ENCODE measurements at regions not wholly inside any gene's neighbourhood (a gene's known extent, or its start where the extent isn't known, plus 50 kb on each side); places are given as distances from the start of the nearest gene placed in this dataset.

GRCh38 chr2:48254839-48255238 is 59.6 kb upstream of the FOXN2 start:
- DNase-seq (ENCODE audit: low read depth, low spot score), result no peak

DNA sequence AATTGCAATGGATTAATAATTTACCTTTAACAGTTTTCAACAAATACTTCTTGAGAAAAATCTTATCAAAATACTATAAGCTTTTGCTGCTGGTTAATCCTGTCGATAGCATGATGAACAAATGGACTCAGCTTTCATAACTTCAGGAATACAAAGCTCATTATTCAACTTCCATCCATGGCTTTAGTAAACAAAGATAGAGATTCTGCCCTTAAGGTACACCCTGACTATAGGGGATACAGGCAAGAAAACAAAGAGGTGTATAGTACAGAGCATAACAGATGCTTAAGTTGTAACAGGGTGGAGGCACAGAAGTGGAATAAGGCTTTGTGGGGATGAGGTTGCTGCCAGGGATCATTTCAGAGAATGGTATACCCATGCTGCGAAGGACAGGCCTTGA is 57.0 kb upstream of the FOXN2 start:
- no peak for DNase-seq (ENCODE audit: low read depth, low spot score)

DNA sequence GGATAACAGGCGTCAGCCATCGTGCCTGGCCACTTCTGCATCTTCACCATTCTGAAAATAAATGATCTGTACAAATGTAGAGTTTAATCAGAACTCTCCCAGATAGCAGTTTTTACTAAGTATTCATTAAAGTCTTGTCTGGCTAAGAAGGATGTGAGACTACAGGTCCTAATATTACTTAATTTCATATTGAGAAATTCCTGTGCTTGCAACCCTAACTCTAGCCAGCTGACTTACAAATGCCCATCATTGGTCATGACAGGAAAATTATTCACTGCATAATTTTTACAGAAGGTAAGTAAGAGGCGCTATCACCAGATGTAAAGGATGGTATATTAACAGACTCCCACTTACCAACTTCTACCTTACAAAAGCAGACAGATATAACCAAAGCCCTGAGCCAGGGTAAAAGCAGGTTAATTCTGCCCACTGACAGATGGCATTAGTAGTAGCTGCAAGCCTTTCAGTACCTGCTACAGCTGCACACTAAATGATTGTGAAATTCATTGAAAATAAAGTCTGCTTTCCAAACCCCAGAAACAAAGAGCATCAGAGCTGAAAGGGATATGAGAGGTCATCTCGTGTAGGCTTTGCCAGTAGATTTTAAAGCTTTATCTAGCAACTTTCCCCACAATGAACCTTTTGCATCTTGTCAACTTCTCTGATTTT is 55.9 kb upstream of the FOXN2 start:
- no peak for DNase-seq (ENCODE audit: low read depth, low spot score)

DNA sequence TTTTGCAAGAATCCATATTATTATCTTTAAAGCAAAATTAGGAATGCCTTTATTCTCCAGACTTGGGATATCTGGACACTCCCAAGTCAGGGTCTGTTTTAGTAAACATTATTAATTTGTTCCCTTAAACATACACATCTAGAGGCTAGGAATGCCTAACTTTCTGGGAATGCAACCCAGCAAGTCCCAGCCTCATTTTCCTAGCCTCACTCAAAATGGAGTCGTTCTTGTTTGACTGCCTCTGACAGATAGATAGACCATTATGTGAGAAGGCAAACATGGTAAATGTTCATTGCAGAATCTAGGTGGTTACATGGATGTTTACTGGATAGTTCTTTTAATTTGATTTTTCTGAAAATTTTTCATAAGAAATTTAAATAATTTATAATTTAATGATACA is 54.7 kb upstream of the FOXN2 start:
- no peak for DNase-seq (ENCODE audit: low read depth, low spot score)

GRCh38 chr2:48264627-48265026 is 49.9 kb upstream of the FOXN2 start:
- DNase-seq (ENCODE audit: low read depth, low spot score), result no peak

Measured in brain pericyte (primary cell).